ENCODE measurements at regions not wholly inside any gene's neighbourhood (a gene's known extent, or its start where the extent isn't known, plus 50 kb on each side); places are given as distances from the start of the nearest gene placed in this dataset.
A peak's percentile ranks its signal among the peaks of the same experiment; 100 is the strongest.

GRCh38 chr2:21453723-21454450 lies 330.1 kb downstream of the TDRD15 start:
- CTCF ChIA-PET, result no interaction called here
- peak; percentile 68 for ATAC-seq (ENCODE audit: low read depth)

More at GRCh38 chr2:21453723-21454450, 330.1 kb downstream of the TDRD15 start:
- H2BK15ac ChIP-seq (ENCODE audit: low read depth, low read length), result peak overlapping the region; percentile 98
- peak overlapping the region; percentile 49; the same call in 1 of the 2 replicates for H4K5ac ChIP-seq (ENCODE audit: low read depth, low read length)
- H4K8ac ChIP-seq (ENCODE audit: low read depth in 2 of 2, low read length in 2 of 2), result peak overlapping the region; percentile 65 to 87
- H2AK9ac ChIP-seq (replicated peaks; ENCODE audit: low read depth, low read length, poor library complexity), result peak overlapping the region; percentile 82
- peak overlapping the region; percentile 43; the same call in 1 of the 2 replicates for H3K4me2 ChIP-seq (ENCODE audit: low read depth, low read length)
- H3K4me3 ChIP-seq (ENCODE audit: insufficient read depth, low read depth, low read length), result no peak overlapping the region
- dilution Hi-C loops (cut with HindIII; ENCODE audit: low sequenced_read_pairs, unreplicated experiment) (no loop called here), intact Hi-C loops (cut with micrococcal nuclease) (no loop called here), in situ Hi-C loops (cut with MboI; ENCODE audit: low sequenced_read_pairs) (no loop called here)
- H2BK20ac ChIP-seq (ENCODE audit: low read depth, low read length), result peak overlapping the region; percentile 93
- POLR2A ChIA-PET (ENCODE audit: unreplicated experiment), result no interaction called here
- peaks cover 21% of the 10 kb centered on the region; the same call in 1 of the 2 replicates for H3K4me1 ChIP-seq (ENCODE audit: control insufficient read depth, insufficient read depth, low read length)
- H3K9me3 ChIP-seq (ENCODE audit: control insufficient read depth, insufficient read depth, low read length), result no peaks in the 10 kb centered on the region
- no peak overlapping the region; the same call in 1 of the 2 replicates for H3K9ac ChIP-seq (ENCODE audit: low read depth, low read length)
- no peaks in the 10 kb centered on the region for H4K20me1 ChIP-seq (ENCODE audit: insufficient read depth, low read length)
- peak overlapping the region; percentile 77 for H3K23ac ChIP-seq (ENCODE audit: low read depth, low read length)
- WGBS, 2 experiments (ENCODE audit: extremely low coverage in 2 of 2, insufficient read length in 1 of 2), result no CpG with 5 or more reads among the region's 8 CpGs
- peak overlapping the region; percentile 95 for H4K91ac ChIP-seq (ENCODE audit: insufficient read depth, low read depth, low read length)
- no peaks in the 10 kb centered on the region for H3K27me3 ChIP-seq (ENCODE audit: control insufficient read depth, insufficient read depth, low read length)
- peak overlapping the region; percentile 66; the same call in 1 of the 2 replicates for H3K56ac ChIP-seq (ENCODE audit: extremely low read depth, insufficient read depth, low read length)
- TF ChIP-seq CEBPB (IDR thresholded peaks at IDR 0.05; ENCODE audit: low read depth, low read length) (peak; percentile 73; the same call in 1 of the 2 replicates), CTCF (conservative IDR thresholded peaks at IDR 0.05; ENCODE audit: low read depth, low read length) (no peak)
- H3K14ac ChIP-seq (replicated peaks; ENCODE audit: low read depth, low read length), result peak overlapping the region; percentile 96
- BruUV-seq (replicated peaks), result no TSS peak
- H2AFZ ChIP-seq (replicated peaks; ENCODE audit: low read length, poor library complexity), result peak overlapping the region; percentile 78
- peak overlapping the region; percentile 91 for H2AK5ac ChIP-seq (ENCODE audit: low read depth, low read length)
- H3K9me1 ChIP-seq (ENCODE audit: insufficient read depth, low read length), result peaks cover 15% of the 10 kb centered on the region
- peak overlapping the region; percentile 72 for H3K27ac ChIP-seq (ENCODE audit: insufficient read depth, low read length)
- H2BK120ac ChIP-seq (ENCODE audit: low read depth, low read length), result peak overlapping the region; percentile 96
- no peaks in the 10 kb centered on the region for H3K36me3 ChIP-seq (ENCODE audit: control insufficient read depth, insufficient read depth, low read length)
- H2BK5ac ChIP-seq (ENCODE audit: low read depth, low read length, poor library complexity, severe bottlenecking), result peak overlapping the region; percentile 88
- peak overlapping the region; percentile 67; the same call in 1 of the 2 replicates for H3K18ac ChIP-seq (ENCODE audit: low read depth, low read length)
- peak; percentile 61 for DNase-seq
- H3K79me1 ChIP-seq (ENCODE audit: low read depth in 1 of 2, low read length in 2 of 2), result no peaks in the 10 kb centered on the region
- H3K4ac ChIP-seq (ENCODE audit: low read depth, low read length), result peak overlapping the region; percentile 93

Measured in IMR-90 (cell line).